AG10803 (cell line): ENCODE measurements at regions not wholly inside any gene's neighbourhood (a gene's known extent, or its start where the extent isn't known, plus 50 kb on each side); places are given as distances from the start of the nearest gene placed in this dataset.

Experiments used
- DNase-seq: peaks from one replicate; pipeline ENCODE4 v3.0.0; 2010; ENCODE audit warnings: low read depth
- H3K4me3 ChIP-seq: 2 replicates; pipeline ENCODE4 v1.5.1; 2011; ENCODE audit warnings: mild to moderate bottlenecking, low read length, control low read depth
- CTCF ChIP-seq: conservative IDR thresholded peaks from 2 replicates; pipeline ENCODE4 v1.5.1; 2011; ENCODE audit warnings: mild to moderate bottlenecking, low read length, control low read depth, inconsistent platforms

DNA sequence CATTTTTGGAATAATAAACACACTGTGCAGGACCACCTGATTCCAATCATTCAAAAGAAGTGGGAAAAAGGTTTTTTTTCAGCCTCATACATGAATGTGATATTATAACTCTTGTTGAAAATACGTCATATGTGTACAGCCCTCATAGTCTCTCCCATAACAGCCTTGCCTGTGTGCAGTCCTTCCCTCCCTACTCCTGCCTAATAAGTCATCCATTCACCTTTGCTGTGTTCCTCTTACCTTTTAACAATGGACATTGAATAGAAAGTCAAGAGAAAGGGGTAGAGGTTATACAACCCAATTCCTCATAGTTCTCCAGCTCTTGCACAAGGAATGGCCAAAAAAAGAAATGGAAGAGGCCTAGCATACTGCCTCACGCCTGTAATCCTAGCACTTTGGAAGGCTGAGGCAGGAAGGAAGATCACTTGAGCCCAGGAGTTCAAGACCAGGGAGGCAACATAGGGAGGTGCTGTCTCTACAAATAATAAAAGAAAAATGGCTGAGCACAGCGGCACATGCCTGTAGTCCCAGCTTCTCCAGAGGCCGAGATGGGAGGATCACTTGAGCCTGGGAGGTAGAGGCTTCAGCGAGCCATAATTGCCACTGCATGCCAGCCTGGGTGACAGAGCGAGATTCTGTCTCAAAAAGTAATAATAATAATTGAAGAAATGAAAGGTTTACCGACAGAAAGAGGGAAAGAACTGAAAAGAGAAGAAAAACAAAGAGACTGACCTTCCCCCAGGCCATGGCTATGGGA, 356.1 kb upstream of the KIF2A start:
- no peak for DNase-seq
- no peak for TF ChIP-seq CTCF
- no peak overlapping the region for H3K4me3 ChIP-seq

DNA sequence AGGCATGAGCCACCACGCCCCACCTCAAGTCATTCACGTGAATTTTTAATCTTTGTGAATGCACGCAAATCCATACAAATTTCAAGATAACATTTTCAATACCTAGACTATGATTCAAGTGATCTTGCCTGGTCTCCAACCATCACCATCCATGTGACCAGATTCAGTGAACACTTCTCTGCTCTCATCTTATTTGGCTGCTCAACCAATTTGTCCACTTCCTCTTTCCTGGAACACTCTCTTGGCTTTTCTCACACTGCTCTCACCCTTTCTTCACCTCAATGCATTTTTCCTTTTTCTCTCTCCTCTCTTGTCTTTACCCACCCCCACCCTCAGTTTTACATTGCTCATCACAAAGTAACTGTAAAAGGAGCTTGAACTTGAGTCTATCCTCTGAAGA, 354.7 kb upstream of the KIF2A start:
- H3K4me3 ChIP-seq = no peak overlapping the region
- TF ChIP-seq CTCF = no peak
- no peak for DNase-seq

DNA sequence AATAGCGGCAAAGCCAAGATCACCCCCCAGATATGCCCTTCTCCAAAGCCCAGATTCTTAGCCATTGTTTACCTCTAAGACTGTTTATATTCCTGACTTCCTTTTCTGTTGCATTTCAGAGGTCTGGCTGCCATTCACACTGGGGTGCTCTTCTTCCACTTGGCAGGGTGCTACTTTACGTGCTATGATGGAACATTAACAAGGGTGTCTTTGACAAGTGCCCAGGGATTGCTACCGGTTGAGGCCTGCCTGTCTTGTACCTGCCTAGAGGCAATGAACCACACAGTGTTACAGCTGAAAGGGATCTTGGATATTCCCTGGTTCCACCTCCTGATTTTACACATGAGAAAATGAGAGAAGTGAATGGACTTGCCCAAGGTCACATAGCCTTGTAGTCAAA, 352.1 kb upstream of the KIF2A start:
- DNase-seq = no peak
- no peak overlapping the region for H3K4me3 ChIP-seq
- no peak for TF ChIP-seq CTCF

DNA sequence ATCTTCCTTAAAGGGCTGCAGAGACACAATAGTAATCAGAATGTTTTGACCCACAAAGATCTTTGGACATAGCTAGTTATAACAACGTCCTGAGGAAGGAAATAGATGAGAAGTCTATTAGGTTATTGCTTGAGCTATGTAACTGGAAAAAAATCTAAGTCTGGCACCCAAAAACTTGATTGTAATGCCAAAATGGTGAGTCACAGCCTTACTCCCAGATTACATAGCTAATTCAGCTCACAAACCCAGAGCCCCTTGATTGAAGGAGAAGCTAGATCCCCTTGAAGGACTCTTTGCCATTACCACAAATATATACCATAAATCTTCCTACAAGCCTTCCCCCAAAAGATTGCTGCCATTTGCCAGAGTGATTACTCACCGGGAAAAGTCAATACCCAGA, 341.8 kb upstream of the KIF2A start:
- TF ChIP-seq CTCF = no peak
- DNase-seq = peak; percentile 79
- H3K4me3 ChIP-seq = no peak overlapping the region

- DNase-seq = peak; percentile 31
These were observed 340.9 kb upstream of the KIF2A start for GRCh38 chr5:61965069-61965468.

GRCh38 chr5:61965490-61965889, 340.5 kb upstream of the KIF2A start:
- TF ChIP-seq CTCF = no peak
- H3K4me3 ChIP-seq = no peak overlapping the region
- DNase-seq = no peak

More at GRCh38 chr5:61965069-61965468, 340.9 kb upstream of the KIF2A start:
- H3K4me3 ChIP-seq = no peak overlapping the region
- no peak for TF ChIP-seq CTCF

DNA sequence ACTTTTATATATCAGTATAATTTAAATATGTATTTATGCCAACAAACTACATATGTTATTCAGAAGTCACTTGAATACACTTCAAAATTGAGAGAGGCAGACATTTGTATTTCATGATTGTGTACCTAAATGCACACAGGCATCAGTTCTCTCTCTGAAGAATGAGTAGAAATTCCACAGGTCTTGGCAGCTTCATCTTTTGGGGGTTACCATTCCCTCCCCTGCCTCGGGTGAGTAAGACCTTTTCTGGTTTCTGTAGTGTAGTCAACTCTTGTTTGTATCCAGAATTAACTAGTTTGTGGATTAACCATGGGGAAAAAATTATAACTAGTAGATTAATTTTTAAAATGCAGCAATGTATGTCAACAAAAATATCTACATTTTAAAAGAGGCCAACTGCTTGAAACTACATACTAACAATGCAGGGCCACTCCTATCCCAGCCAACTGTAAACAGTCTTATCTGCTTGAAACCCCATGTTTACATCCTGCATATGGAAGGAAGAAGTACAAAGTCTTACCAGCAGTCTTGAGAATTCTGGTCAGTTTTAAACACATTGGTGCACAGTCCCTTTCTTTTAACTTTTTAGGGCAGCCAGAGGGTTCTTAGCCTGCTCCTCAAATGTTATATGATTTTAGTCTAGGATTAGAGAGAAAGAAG, 339.6 kb upstream of the KIF2A start:
- no peak for DNase-seq
- TF ChIP-seq CTCF = no peak
- H3K4me3 ChIP-seq = no peak overlapping the region
